ENCODE measurements at regions not wholly inside any gene's neighbourhood (a gene's known extent, or its start where the extent isn't known, plus 50 kb on each side); places are given as distances from the start of the nearest gene placed in this dataset.

GRCh38 chr7:156579566-156579965, 61.0 kb upstream of the RNF32 start:
- TF ChIP-seq, protein P1, sequence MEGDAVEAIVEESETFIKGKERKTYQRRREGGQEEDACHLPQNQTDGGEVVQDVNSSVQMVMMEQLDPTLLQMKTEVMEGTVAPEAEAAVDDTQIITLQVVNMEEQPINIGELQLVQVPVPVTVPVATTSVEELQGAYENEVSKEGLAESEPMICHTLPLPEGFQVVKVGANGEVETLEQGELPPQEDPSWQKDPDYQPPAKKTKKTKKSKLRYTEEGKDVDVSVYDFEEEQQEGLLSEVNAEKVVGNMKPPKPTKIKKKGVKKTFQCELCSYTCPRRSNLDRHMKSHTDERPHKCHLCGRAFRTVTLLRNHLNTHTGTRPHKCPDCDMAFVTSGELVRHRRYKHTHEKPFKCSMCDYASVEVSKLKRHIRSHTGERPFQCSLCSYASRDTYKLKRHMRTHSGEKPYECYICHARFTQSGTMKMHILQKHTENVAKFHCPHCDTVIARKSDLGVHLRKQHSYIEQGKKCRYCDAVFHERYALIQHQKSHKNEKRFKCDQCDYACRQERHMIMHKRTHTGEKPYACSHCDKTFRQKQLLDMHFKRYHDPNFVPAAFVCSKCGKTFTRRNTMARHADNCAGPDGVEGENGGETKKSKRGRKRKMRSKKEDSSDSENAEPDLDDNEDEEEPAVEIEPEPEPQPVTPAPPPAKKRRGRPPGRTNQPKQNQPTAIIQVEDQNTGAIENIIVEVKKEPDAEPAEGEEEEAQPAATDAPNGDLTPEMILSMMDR (IDR thresholded peaks at IDR 0.05; ENCODE audit: borderline replicate concordance, control extremely low read depth, extremely low read depth, insufficient read depth, missing control alignments), result no peak
- in situ Hi-C loops (cut with MboI; ENCODE audit: low sequenced_read_pairs, unreplicated experiment), result no loop called here
- DNase-seq (ENCODE audit: low spot score), result no peak

GRCh38 chr7:156578978-156579430, 61.6 kb upstream of the RNF32 start:
- in situ Hi-C loops (cut with MboI; ENCODE audit: low sequenced_read_pairs, unreplicated experiment), result no loop called here
- TF ChIP-seq, protein P1 (IDR thresholded peaks at IDR 0.05; ENCODE audit: borderline replicate concordance, control extremely low read depth, extremely low read depth, insufficient read depth, missing control alignments), result no peak
- DNase-seq (ENCODE audit: low spot score), result no peak

GRCh38 chr7:156578578-156578940, 62.0 kb upstream of the RNF32 start:
- no peak for DNase-seq (ENCODE audit: low spot score)
- TF ChIP-seq, protein P1 (IDR thresholded peaks at IDR 0.05; ENCODE audit: borderline replicate concordance, control extremely low read depth, extremely low read depth, insufficient read depth, missing control alignments), result no peak
- in situ Hi-C loops (cut with MboI; ENCODE audit: low sequenced_read_pairs, unreplicated experiment), result no loop called here

- in situ Hi-C loops (cut with MboI; ENCODE audit: low sequenced_read_pairs, unreplicated experiment), result no loop called here
- TF ChIP-seq, protein P1 (IDR thresholded peaks at IDR 0.05; ENCODE audit: borderline replicate concordance, control extremely low read depth, extremely low read depth, insufficient read depth, missing control alignments), result no peak
- no peak for DNase-seq (ENCODE audit: low spot score)
These were observed 62.7 kb upstream of the RNF32 start for GRCh38 chr7:156577645-156578577.

GRCh38 chr7:156576216-156577058, 64.1 kb upstream of the RNF32 start:
- in situ Hi-C loops (cut with MboI; ENCODE audit: low sequenced_read_pairs, unreplicated experiment), result no loop called here
- TF ChIP-seq, protein P1 (IDR thresholded peaks at IDR 0.05; ENCODE audit: borderline replicate concordance, control extremely low read depth, extremely low read depth, insufficient read depth, missing control alignments), result no peak
- no peak for DNase-seq (ENCODE audit: low spot score)

- TF ChIP-seq, protein P1 (IDR thresholded peaks at IDR 0.05; ENCODE audit: borderline replicate concordance, control extremely low read depth, extremely low read depth, insufficient read depth, missing control alignments), result no peak
- in situ Hi-C loops (cut with MboI; ENCODE audit: low sequenced_read_pairs, unreplicated experiment), result no loop called here
- DNase-seq (ENCODE audit: low spot score), result no peak
These were observed 72.3 kb upstream of the RNF32 start for GRCh38 chr7:156568258-156568657.
